Smooth muscle cell (in vitro differentiated cells): ENCODE measurements at regions not wholly inside any gene's neighbourhood (a gene's known extent, or its start where the extent isn't known, plus 50 kb on each side); places are given as distances from the start of the nearest gene placed in this dataset.

Source experiments
- DNase-seq: peaks from one replicate; lab custom pipeline; 2025; ENCODE audit not compliant: unreplicated experiment; lab: John Stamatoyannopoulos, UW
- H2AFZ ChIP-seq: fragments of 200-600 bp; sonication (generic); 2 replicates; pipeline ENCODE4 v1.6.0; 2016; ENCODE audit warnings: antibody characterized with exemption, low read depth, mild to moderate bottlenecking
- H3F3A ChIP-seq: fragments of 200-600 bp; sonication (generic); 2 replicates; pipeline ENCODE4 v1.6.0; 2017; ENCODE audit warnings: antibody characterized with exemption, low read depth
- H3K27ac ChIP-seq: fragments of 200-600 bp; sonication (generic); 2 replicates; pipeline ENCODE4 v1.5.1; 2016; ENCODE audit warnings: low read depth, mild to moderate bottlenecking
- H3K27me3 ChIP-seq: fragments of 200-600 bp; sonication (generic); 2 replicates; pipeline ENCODE4 v1.6.1; 2016; ENCODE audit warnings: low read depth, mild to moderate bottlenecking
- H3K36me3 ChIP-seq: fragments of 200-600 bp; sonication (generic); 2 replicates; pipeline ENCODE4 v1.5.1; 2016; ENCODE audit warnings: low read depth
- H3K4me1 ChIP-seq: fragments of 200-600 bp; sonication (generic); 2 replicates; pipeline ENCODE4 v1.5.1; 2016; ENCODE audit warnings: low read depth
- H3K4me2 ChIP-seq: fragments of 200-600 bp; sonication (generic); 2 replicates; pipeline ENCODE4 v1.6.0; 2016; ENCODE audit warnings: mild to moderate bottlenecking
- H3K4me3 ChIP-seq: fragments of 200-600 bp; sonication (generic); 2 replicates; pipeline ENCODE4 v1.5.1; 2016; ENCODE audit warnings: mild to moderate bottlenecking
- H3K79me2 ChIP-seq: fragments of 200-600 bp; sonication (generic); 2 replicates; pipeline ENCODE4 v1.6.0; 2016; ENCODE audit warnings: low read depth, mild to moderate bottlenecking
- H3K9ac ChIP-seq: fragments of 200-600 bp; sonication (generic); 2 replicates; pipeline ENCODE4 v1.6.0; 2016; ENCODE audit warnings: low read depth
- H3K9me3 ChIP-seq: fragments of 200-600 bp; sonication (generic); replicated peaks from 2 replicates; pipeline ENCODE4 v1.5.1; 2016; ENCODE audit warnings: low read depth
- H4K20me1 ChIP-seq: fragments of 200-600 bp; sonication (generic); 2 replicates; pipeline ENCODE4 v1.6.0; 2016; ENCODE audit warnings: low read depth
- CTCF ChIP-seq: fragments of 200-600 bp; sonication (generic); IDR thresholded peaks from 2 replicates; pipeline ENCODE4 v1.5.1; 2017; ENCODE audit warnings: borderline replicate concordance, mild to moderate bottlenecking, antibody characterized with exemption; ENCODE audit not compliant: insufficient read depth, poor library complexity, severe bottlenecking
- WGBS: methylation state at CpG from one replicate; pipeline ENCODE4 v1.1.7; 2016; ENCODE audit warnings: low lambda C conversion rate; 5-methylcytosine and 5-hydroxymethylcytosine counted together

DNA sequence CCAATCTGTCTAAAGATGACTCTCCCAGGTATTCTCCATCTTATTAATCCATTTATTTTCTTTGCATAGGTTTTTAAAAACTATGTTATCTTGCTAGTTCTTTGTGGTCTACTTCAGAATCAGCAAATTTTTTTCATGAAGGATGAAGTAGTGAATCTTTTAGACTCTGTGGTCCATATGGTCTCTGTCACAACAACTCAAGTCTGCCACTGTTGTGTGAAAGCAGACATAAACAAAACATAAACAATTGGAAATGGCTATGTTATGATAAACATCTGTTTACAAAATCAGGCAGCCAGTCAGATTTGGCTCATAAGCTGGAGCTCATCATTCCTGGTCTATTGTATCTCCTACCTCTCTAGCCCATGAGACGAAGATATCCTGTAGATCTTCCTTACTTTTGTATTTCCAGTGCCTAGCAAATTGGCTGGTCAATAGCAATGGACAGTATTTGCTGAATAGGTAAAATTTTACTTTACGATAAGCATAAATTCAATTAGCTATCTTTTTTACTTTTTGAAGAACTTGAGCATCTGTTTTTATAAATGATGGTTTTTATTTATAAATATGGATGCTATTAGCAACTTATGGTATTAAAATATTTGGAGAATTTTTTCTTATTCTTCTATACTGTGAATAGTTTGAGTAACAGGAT is 104.6 kb upstream of the SGCE start:
- no peak overlapping the region for H3K4me2 ChIP-seq
- peaks cover 6% of the 10 kb centered on the region for H3K36me3 ChIP-seq
- H3K4me1 ChIP-seq: no peaks in the 10 kb centered on the region
- DNase-seq: no peak
- H3K9ac ChIP-seq: no peak overlapping the region
- WGBS: 94% methylated on average over 2 of the region's 2 CpGs
- no peaks in the 10 kb centered on the region for H3F3A ChIP-seq
- H4K20me1 ChIP-seq: no peaks in the 10 kb centered on the region
- H3K79me2 ChIP-seq: no peaks in the 10 kb centered on the region
- peaks cover 3% of the 10 kb centered on the region for H3K9me3 ChIP-seq
- H3K27ac ChIP-seq: no peak overlapping the region
- no peak overlapping the region for H3K4me3 ChIP-seq
- H3K27me3 ChIP-seq: no peaks in the 10 kb centered on the region
- H2AFZ ChIP-seq: no peak overlapping the region
- TF ChIP-seq CTCF: no peak

- no peaks in the 10 kb centered on the region for H3K79me2 ChIP-seq
- no peaks in the 10 kb centered on the region for H4K20me1 ChIP-seq
- no peak overlapping the region for H3K4me3 ChIP-seq
- no peaks in the 10 kb centered on the region for H3K4me1 ChIP-seq
- H3K9me3 ChIP-seq: no peaks in the 10 kb centered on the region
- no peak overlapping the region for H3K9ac ChIP-seq
- no peak for DNase-seq
- H3K27ac ChIP-seq: no peak overlapping the region
- no peaks in the 10 kb centered on the region for H3K27me3 ChIP-seq
- no peak overlapping the region for H2AFZ ChIP-seq
- peaks cover 6% of the 10 kb centered on the region for H3K36me3 ChIP-seq
- H3F3A ChIP-seq: no peaks in the 10 kb centered on the region
- TF ChIP-seq CTCF: no peak
- H3K4me2 ChIP-seq: no peak overlapping the region
Measured at GRCh38 chr7:94761451-94761850, 105.5 kb upstream of the SGCE start.

- WGBS: 40% methylated on average over 3 of the region's 3 CpGs
- no peaks in the 10 kb centered on the region for H3K4me1 ChIP-seq
- H3F3A ChIP-seq: no peaks in the 10 kb centered on the region
- H4K20me1 ChIP-seq: no peaks in the 10 kb centered on the region
- TF ChIP-seq CTCF: no peak
- DNase-seq: no peak
- no peak overlapping the region for H3K9ac ChIP-seq
- H3K4me3 ChIP-seq: no peak overlapping the region
- H3K79me2 ChIP-seq: no peaks in the 10 kb centered on the region
- H3K27me3 ChIP-seq: no peaks in the 10 kb centered on the region
- H3K4me2 ChIP-seq: no peak overlapping the region
- H3K36me3 ChIP-seq: peaks cover 3% of the 10 kb centered on the region
- H3K27ac ChIP-seq: no peak overlapping the region
- H3K9me3 ChIP-seq: no peaks in the 10 kb centered on the region
- no peak overlapping the region for H2AFZ ChIP-seq
Measured at GRCh38 chr7:94763268-94763667, 107.3 kb upstream of the SGCE start.

- Histone ChIP-seq H3K4me1 (no peaks in the 10 kb centered on the region), H3F3A (no peaks in the 10 kb centered on the region), H3K36me3 (no peaks in the 10 kb centered on the region), H3K9me3 (no peaks in the 10 kb centered on the region), H4K20me1 (no peaks in the 10 kb centered on the region), H3K27me3 (no peaks in the 10 kb centered on the region), H3K27ac (no peak overlapping the region), H3K9ac (no peak overlapping the region), H3K4me3 (no peak overlapping the region), H3K79me2 (no peaks in the 10 kb centered on the region), H2AFZ (no peak overlapping the region), H3K4me2 (no peak overlapping the region)
- DNase-seq: no peak
- WGBS: 91% methylated on average over 2 of the region's 2 CpGs
- no peak for TF ChIP-seq CTCF
Measured at GRCh38 chr7:94769724-94770123, 113.8 kb upstream of the SGCE start.
